Gastrocnemius medialis (tissue), 4 donors: ENCODE measurements at regions not wholly inside any gene's neighbourhood (a gene's known extent, or its start where the extent isn't known, plus 50 kb on each side); places are given as distances from the start of the nearest gene placed in this dataset.

ENCODE experiments used
- POLR2A ChIP-seq, 2 donors: fragments of 450-650 bp; IDR thresholded peaks; one replicate each; pipeline ENCODE4 v1.6.1; 2017; ENCODE audit warnings: antibody characterized with exemption in 2 of 2, mild to moderate bottlenecking in 2 of 2, moderate library complexity in 2 of 2
- TF ChIP-seq, protein P1 (sequence below), 5 experiments: fragments of 450-650 bp in 3 of 5; fragments of 200-600 bp in 2 of 5; sonication (generic) in 2 of 5; IDR thresholded peaks in 4 of 5; conservative IDR thresholded peaks in 1 of 5; 1 replicate in 4 of 5; 2 replicates in 1 of 5; pipeline ENCODE4 v1.5.1; 2016 to 2019; ENCODE audit warnings: antibody characterized with exemption in 5 of 5, mild to moderate bottlenecking in 3 of 5, moderate library complexity in 3 of 5

DNA sequence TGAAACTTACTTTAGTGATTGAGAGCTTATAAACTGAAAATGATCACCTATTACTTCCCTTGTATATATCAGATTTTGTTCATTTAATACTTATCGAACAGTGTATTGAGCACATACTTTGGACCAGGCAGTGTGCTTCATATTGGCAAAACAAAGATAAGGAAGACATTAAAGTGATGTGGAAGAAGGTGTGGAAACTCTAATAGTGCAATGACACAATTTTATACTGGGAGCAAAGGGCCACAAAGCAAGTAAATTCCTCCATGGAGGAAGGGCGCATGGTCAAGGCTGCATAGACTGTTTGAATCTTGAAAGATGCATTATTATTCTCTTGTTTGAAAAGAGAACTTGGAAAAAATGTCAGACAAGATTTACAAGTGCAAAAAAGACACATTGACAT lies 936.5 kb upstream of the DDX18 start:
- no peak for TF ChIP-seq POLR2A (IDR thresholded peaks at IDR 0.05)
- TF ChIP-seq, protein P1, sequence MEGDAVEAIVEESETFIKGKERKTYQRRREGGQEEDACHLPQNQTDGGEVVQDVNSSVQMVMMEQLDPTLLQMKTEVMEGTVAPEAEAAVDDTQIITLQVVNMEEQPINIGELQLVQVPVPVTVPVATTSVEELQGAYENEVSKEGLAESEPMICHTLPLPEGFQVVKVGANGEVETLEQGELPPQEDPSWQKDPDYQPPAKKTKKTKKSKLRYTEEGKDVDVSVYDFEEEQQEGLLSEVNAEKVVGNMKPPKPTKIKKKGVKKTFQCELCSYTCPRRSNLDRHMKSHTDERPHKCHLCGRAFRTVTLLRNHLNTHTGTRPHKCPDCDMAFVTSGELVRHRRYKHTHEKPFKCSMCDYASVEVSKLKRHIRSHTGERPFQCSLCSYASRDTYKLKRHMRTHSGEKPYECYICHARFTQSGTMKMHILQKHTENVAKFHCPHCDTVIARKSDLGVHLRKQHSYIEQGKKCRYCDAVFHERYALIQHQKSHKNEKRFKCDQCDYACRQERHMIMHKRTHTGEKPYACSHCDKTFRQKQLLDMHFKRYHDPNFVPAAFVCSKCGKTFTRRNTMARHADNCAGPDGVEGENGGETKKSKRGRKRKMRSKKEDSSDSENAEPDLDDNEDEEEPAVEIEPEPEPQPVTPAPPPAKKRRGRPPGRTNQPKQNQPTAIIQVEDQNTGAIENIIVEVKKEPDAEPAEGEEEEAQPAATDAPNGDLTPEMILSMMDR (IDR thresholded peaks at IDR 0.05 in 4 of 5, conservative IDR thresholded peaks at IDR 0.05 in 1 of 5), result no peak
